RWPE1 (cell line): ENCODE measurements at regions not wholly inside any gene's neighbourhood (a gene's known extent, or its start where the extent isn't known, plus 50 kb on each side); places are given as distances from the start of the nearest gene placed in this dataset.

ENCODE experiments used
- CTCF ChIA-PET: fragments of 350-600 bp; sonication (Branson Sonifier 250); formaldehyde crosslinking; extraction: SDS; loops from one replicate; lab custom pipeline; 2021; lab: Yijun Ruan, JAX
- POLR2A ChIA-PET: fragments of 400-600 bp; formaldehyde crosslinking; extraction: SDS; loops from one replicate; lab custom pipeline; 2020; ENCODE audit warnings: antibody characterized with exemption; ENCODE audit not compliant: low non-redundant PET; lab: Yijun Ruan, JAX
- DNase-seq: peaks from one replicate; pipeline ENCODE4 v3.0.0; 2012; ENCODE audit warnings: low spot score
- H3K27ac ChIP-seq: fragments of 450-650 bp; 2 replicates; pipeline ENCODE4 v1.5.1; 2017
- CTCF ChIP-seq: fragments of 450-650 bp; conservative IDR thresholded peaks from 2 replicates; pipeline ENCODE4 v1.5.1; 2017; ENCODE audit warnings: low read depth, mild to moderate bottlenecking

GRCh38 chr11:111019451-111019850, 226.1 kb upstream of the POU2AF2 start:
- ChIA-PET CTCF (interaction anchor here (0.6 kb wide), 1 partner anchor 234 kb away, joined by 3 read pairs; no protein-coding TSS in a partner anchor), POLR2A (no interaction called here)
- no peak overlapping the region for H3K27ac ChIP-seq
- TF ChIP-seq CTCF: no peak
- DNase-seq: no peak

DNA sequence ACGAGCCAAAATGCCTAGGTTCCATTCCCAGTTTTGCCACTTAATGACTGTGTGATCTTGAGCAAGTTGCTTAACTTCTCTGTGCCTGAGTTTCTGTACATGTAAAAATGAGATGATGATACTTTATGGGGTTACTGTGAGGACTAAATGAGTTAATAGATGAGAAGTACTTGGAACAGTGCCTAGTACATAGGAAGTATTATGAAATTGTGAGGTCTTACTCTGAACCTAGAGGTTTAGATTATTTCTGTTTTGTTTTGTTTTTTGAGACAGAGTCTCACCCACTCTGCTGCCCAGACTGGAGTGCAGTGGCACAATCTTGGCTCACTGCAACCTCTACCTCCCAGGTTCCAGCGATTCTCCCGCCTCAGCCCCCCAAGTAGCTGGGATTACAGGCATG, 227.0 kb upstream of the POU2AF2 start:
- CTCF ChIA-PET: no interaction called here
- no peak overlapping the region for H3K27ac ChIP-seq
- TF ChIP-seq CTCF: no peak
- no peak for DNase-seq
- POLR2A ChIA-PET: no interaction called here

- ChIA-PET CTCF (no interaction called here), POLR2A (no interaction called here)
- DNase-seq: no peak
- no peak overlapping the region for H3K27ac ChIP-seq
- TF ChIP-seq CTCF: no peak
These were observed 233.0 kb upstream of the POU2AF2 start for GRCh38 chr11:111012491-111012890.

GRCh38 chr11:111011275-111011594, 234.3 kb upstream of the POU2AF2 start:
- H3K27ac ChIP-seq: no peak overlapping the region
- no peak for DNase-seq
- CTCF ChIA-PET: no interaction called here
- POLR2A ChIA-PET: no interaction called here
- TF ChIP-seq CTCF: no peak

DNA sequence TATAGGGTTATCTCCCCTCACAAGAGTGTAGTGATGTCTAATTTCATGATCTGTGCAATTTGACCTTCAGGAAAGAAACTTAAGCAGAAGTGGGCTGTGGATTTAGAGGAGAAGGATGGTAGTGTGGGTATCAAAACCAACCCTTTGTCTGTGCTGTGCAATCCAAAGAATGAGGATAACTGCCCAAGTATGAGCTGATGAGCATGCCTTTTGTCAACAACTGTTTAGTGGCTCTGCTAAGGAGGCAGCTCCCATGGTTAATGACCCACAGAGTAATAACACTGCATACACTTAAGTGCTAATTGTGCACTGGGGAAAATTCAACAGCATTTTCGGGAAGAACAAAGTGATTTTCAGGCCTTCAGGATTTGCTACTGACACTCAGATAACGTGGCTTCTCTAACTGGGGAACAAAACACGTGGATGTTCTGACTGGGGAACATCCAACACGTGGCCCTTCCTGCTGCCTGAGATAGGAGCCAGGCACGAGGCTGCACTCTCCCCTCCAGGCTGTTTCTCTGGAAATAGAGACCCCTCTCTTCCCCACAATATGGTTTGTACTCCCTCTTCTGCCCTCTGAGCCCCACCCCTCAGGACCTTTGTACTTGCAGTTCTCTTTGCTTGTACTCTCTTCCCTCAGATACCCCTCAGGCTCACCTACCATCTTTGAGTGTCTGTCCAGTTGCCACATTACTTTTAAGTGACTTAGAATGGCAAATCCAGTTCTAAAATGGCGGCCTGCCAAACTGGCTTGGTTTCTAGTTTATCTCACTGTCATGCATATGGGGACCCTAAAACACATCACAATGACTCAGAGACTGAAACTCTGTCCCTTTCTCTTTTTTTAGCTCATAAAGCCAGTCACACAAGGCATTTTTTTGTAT, 234.9 kb upstream of the POU2AF2 start:
- ChIA-PET POLR2A (no interaction called here), CTCF (no interaction called here)
- DNase-seq: no peak
- H3K27ac ChIP-seq: no peak overlapping the region
- TF ChIP-seq CTCF: no peak

DNA sequence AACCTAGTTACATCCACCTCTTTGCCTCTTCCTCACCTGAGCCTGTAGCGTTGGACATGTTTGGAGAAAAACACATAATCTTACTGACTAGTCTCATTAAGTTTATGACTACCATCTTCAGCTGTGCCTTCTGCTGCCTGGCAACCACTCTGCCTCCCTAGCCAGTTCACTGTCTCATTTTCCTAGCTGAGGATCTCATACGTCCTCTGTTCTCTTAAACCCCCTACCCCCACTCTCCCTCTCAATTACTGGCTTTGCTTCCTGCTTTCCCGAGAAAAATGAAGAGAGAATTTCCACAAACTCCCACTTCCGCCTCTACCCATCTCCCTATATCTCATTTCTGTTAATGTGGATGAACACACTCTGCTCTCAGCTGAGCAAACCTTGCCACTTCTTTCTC, 239.3 kb upstream of the POU2AF2 start:
- TF ChIP-seq CTCF: no peak
- H3K27ac ChIP-seq: no peak overlapping the region
- CTCF ChIA-PET: interaction anchor here (0.7 kb wide), 1 partner anchor 150 kb away, joined by 5 read pairs; no protein-coding TSS in a partner anchor
- DNase-seq: no peak
- POLR2A ChIA-PET: no interaction called here
